Cardiac muscle cell (in vitro differentiated cells and primary cell): ENCODE measurements at regions not wholly inside any gene's neighbourhood (a gene's known extent, or its start where the extent isn't known, plus 50 kb on each side); places are given as distances from the start of the nearest gene placed in this dataset.

Source experiments
- DNase-seq, 2 donors: peaks; one replicate each; pipeline versions ENCODE4 v3.0.0 to v3.0.0-alpha.2; 2010 to 2017; ENCODE audit warnings: low read depth in 1 of 2, low spot score in 1 of 2
- H3K27ac ChIP-seq: fragments of 200-600 bp; sonication (generic); 2 replicates; pipeline ENCODE4 v1.5.1; 2016
- H3K27me3 ChIP-seq: fragments of 200-600 bp; sonication (generic); 2 replicates; pipeline ENCODE4 v1.6.0; 2016; ENCODE audit warnings: control low read depth
- H3K36me3 ChIP-seq: fragments of 200-600 bp; sonication (generic); 2 replicates; pipeline ENCODE4 v1.5.1; 2016; ENCODE audit warnings: control low read depth
- H3K4me1 ChIP-seq: fragments of 200-600 bp; sonication (generic); 2 replicates; pipeline ENCODE4 v1.8.1; 2017; ENCODE audit warnings: low read depth, mild to moderate bottlenecking, mixed run types
- H3K4me3 ChIP-seq: fragments of 200-600 bp; sonication (generic); 2 replicates; pipeline ENCODE4 v1.5.1; 2016; ENCODE audit warnings: mild to moderate bottlenecking
- H3K9me3 ChIP-seq: fragments of 200-600 bp; sonication (generic); 2 replicates; pipeline ENCODE4 v1.5.1; 2017; ENCODE audit warnings: low read depth, mild to moderate bottlenecking, control low read depth
- TF ChIP-seq, protein P1 (sequence below): IDR thresholded peaks from 2 replicates; pipeline ENCODE4 v1.5.1; 2012; ENCODE audit warnings: low read depth, mild to moderate bottlenecking, low read length

DNA sequence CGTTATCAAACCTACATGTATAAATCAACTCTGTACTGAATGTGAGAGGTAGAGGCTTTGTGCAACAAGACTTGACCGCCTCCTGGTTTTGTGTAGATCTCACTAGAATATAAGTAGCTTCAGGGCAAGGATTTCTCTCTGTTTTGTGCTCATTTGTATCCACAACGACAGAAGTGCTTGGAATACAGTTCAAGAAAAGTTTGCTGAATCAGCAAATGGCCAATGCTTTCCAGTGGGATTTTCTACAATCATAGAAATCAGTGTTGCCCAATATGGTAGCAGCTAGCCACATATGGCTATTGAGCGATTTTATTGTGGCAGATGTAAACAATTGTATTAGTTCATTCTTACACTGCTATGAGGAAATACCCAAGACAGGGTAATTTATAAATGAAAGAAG, 127.4 kb downstream of the VCX3A start:
- Histone ChIP-seq H3K27me3 (no peaks in the 10 kb centered on the region), H3K36me3 (no peaks in the 10 kb centered on the region), H3K27ac (no peak overlapping the region), H3K9me3 (no peaks in the 10 kb centered on the region), H3K4me3 (no peak overlapping the region), H3K4me1 (no peaks in the 10 kb centered on the region)
- TF ChIP-seq, protein P1, sequence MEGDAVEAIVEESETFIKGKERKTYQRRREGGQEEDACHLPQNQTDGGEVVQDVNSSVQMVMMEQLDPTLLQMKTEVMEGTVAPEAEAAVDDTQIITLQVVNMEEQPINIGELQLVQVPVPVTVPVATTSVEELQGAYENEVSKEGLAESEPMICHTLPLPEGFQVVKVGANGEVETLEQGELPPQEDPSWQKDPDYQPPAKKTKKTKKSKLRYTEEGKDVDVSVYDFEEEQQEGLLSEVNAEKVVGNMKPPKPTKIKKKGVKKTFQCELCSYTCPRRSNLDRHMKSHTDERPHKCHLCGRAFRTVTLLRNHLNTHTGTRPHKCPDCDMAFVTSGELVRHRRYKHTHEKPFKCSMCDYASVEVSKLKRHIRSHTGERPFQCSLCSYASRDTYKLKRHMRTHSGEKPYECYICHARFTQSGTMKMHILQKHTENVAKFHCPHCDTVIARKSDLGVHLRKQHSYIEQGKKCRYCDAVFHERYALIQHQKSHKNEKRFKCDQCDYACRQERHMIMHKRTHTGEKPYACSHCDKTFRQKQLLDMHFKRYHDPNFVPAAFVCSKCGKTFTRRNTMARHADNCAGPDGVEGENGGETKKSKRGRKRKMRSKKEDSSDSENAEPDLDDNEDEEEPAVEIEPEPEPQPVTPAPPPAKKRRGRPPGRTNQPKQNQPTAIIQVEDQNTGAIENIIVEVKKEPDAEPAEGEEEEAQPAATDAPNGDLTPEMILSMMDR: no peak
- DNase-seq: no peak

DNA sequence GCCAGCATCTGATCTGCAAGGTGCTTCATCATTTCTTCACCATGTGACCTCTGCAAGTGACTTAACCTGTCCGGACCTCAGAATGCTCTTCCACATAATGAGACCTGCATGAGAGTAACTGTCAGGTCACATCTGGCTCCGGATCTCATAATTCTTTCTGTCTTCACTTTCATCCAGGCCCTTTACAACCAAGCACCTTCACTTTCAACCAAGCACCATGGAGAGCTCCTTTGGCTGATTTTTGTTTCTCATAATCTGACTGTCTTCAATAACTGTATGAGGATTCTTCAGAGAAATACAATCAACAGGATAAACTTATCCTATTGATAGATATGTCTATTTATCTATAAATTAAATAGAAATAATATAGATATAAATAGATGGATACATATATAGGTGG, 148.1 kb downstream of the VCX3A start:
- Histone ChIP-seq H3K36me3 (no peaks in the 10 kb centered on the region), H3K27ac (no peak overlapping the region), H3K27me3 (no peaks in the 10 kb centered on the region), H3K4me1 (no peaks in the 10 kb centered on the region), H3K9me3 (no peaks in the 10 kb centered on the region), H3K4me3 (no peak overlapping the region)
- DNase-seq: peak in 1 of 2 donors; percentile 38
- TF ChIP-seq, protein P1: no peak

DNA sequence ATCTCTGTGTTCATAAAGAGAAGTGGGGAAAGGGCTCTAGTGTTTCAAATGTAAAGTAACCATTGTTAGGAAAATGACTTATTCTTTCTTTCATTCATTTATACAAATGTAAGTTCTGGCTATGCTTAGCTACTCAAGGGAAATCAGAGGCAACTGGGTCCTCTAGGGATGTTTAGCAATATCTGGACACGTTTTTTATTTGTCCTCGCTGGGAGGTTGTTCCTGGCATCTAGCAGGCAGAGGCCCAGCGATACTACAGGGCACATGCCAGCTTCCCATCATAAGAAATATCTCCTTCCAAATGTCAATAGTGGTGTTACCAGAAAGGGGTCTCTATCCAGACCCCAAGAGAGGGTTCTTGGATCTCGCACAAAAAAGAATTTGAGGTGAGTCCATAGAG, 150.0 kb downstream of the VCX3A start:
- H3K27me3 ChIP-seq: no peaks in the 10 kb centered on the region
- DNase-seq: no peak
- H3K27ac ChIP-seq: no peak overlapping the region
- TF ChIP-seq, protein P1: no peak
- H3K4me3 ChIP-seq: no peak overlapping the region
- H3K4me1 ChIP-seq: no peaks in the 10 kb centered on the region
- H3K9me3 ChIP-seq: no peaks in the 10 kb centered on the region
- H3K36me3 ChIP-seq: no peaks in the 10 kb centered on the region

DNA sequence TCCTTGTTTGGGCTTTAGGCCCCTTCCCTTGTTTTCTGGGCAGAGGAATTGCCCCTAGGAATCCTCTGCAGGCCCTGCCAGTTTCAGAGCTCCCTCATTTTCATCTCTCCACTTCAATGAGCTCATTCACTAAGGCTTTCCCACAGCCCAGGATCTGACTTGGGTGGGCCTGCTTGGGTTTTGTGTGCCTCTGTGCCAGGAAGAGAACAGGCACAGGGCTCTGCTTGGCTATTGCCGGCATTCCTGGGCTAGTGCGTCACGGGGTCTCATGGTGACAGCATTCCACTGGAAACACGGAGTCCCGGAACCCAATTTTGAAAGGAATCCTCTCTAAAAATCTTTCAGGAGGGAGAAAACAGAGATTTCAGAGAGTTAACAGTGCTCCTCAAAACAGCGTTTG, 150.5 kb downstream of the VCX3A start:
- no peak for DNase-seq

DNA sequence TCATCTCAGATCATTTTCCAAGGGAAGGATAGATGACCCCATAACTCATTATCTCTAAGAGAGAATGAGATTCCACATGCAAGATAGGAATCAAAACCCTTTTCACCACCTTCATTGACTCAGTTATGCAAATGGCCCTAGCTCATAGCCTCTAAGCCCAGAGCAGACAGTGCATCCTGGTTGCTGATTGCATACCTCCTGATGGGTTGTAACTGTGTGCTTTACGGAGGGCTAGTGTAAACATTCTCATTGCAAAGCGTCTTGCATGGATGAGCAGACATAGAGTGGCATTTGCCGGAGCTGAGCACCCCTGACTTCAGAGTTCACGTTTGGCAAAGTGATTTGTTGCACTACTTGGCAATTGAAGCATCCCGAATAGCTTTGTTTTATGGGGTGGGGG, 151.0 kb downstream of the VCX3A start:
- H3K27ac ChIP-seq: no peak overlapping the region
- TF ChIP-seq, protein P1: no peak
- H3K27me3 ChIP-seq: no peaks in the 10 kb centered on the region
- H3K9me3 ChIP-seq: no peaks in the 10 kb centered on the region
- no peaks in the 10 kb centered on the region for H3K4me1 ChIP-seq
- H3K36me3 ChIP-seq: no peaks in the 10 kb centered on the region
- H3K4me3 ChIP-seq: no peak overlapping the region
- DNase-seq: no peak

More for the DNA sequence above, 150.5 kb downstream of the VCX3A start:
- Histone ChIP-seq H3K4me3 (no peak overlapping the region), H3K36me3 (no peaks in the 10 kb centered on the region), H3K4me1 (no peaks in the 10 kb centered on the region), H3K27me3 (no peaks in the 10 kb centered on the region), H3K27ac (no peak overlapping the region), H3K9me3 (no peaks in the 10 kb centered on the region)
- TF ChIP-seq, protein P1: no peak

DNA sequence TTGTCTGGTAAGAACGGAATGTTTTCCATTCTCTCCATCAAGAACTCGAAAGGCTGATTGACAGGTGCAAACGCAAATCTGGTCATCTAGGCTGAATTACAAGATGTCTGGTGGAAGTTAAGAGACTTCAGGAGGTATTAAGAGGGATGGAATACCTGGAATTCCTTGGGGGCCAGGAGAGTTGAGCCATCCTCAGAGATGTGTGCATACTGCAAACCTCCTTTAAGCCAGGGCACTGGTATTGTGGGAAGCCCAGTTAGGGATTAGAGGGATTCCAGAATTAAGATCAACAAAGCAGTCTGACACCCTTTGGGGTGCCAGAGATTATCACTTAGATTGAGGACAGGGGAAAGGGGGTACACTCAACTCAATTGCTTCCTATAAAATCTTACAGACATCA, 151.4 kb downstream of the VCX3A start:
- no peak overlapping the region for H3K4me3 ChIP-seq
- TF ChIP-seq, protein P1: no peak

More for the DNA sequence above, 151.4 kb downstream of the VCX3A start:
- H3K27ac ChIP-seq: no peak overlapping the region
- H3K9me3 ChIP-seq: no peaks in the 10 kb centered on the region
- H3K36me3 ChIP-seq: no peaks in the 10 kb centered on the region
- no peaks in the 10 kb centered on the region for H3K4me1 ChIP-seq
- no peaks in the 10 kb centered on the region for H3K27me3 ChIP-seq
- DNase-seq: no peak
